GM19468 (cell line): ENCODE measurements at regions not wholly inside any gene's neighbourhood (a gene's known extent, or its start where the extent isn't known, plus 50 kb on each side); places are given as distances from the start of the nearest gene placed in this dataset.

Experiments
- ATAC-seq: cut with Tn5 transposase; IDR thresholded peaks from one replicate; pipeline ENCODE4 v1.9.1; 2021; ENCODE audit warnings: mild to moderate bottlenecking, moderate library complexity, moderate number of reproducible peaks; ENCODE audit not compliant: unreplicated experiment; ENCODE audit errors: extremely low read depth

DNA sequence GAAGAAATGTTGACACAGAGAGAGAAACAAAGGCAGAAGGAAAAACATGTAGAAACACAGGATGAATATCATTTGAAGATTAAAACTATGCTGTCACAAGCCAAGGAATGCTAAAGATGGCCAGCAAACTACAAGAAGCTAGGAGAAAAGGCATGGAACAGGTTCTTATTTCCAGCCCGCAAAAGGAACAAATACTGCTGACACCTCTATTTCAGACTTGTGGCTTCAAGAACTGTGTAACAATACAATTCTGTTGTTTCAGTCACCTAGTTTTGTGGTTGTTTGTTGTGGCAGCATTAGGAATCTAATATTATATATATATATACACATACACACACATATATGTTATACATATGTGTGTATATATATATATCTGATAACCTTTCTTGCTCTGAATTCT, 1543.9 kb downstream of the KCNT2 start:
- no peak for ATAC-seq

DNA sequence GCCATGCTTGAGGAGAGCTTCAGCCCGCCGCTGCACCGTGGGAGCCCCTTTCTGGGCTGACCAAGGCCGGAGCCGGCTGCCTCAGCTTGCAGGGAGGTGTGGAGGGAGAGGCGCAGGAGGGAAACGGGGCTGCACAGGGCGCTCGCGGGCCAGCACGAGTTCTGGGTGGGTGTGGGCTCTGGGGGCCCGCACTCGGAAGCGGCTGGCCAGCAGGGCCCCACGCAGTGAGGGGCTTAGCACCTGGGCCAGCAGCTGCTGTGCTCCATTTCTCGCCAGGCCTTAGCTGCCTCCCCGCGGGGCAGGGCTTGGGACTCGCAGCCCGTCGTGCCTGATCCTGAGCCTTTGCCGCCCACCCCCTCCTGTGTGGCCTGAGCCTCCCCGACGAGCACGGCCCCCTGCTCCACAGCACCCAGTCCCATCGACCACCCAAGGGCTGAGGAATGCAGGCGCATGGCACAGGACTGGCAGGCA, 1554.0 kb downstream of the KCNT2 start:
- ATAC-seq, result no peak

DNA sequence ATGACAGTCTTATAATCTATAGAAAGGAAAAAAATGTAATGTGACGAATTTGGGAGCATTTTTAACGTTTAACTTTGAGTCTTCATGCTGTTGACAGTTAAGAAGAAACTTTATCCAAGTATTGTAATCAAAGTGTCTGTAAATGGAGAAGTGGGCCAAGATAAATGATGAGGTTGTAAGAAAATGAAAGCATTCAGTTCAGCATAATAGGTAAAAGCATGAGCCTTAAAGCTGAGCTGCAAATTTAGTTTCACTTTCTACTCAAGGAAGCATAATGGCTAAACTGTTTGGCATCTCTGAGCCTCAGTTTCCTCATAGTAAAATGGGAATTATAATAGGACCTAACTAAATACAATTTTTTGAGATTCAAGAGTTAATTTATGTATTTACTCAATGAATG, 1554.8 kb downstream of the KCNT2 start:
- ATAC-seq, result no peak

DNA sequence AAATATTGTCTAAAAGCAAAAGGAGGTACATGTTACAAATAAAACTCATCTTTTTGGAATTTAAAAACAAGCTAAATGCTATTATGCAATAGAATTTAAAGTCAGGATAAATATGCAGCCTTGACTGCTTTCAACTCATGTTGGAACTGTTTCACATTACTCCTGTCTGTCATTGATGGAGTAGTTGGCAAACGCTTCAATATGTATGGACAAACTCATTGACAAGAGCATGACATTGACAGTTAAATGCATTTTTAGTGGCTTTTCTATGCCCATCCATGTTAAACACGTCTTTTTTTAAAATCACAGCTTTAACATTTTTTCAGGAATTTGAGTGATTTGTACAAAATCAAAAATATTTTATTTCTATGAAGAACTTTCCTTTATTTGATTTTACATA, 1560.5 kb downstream of the KCNT2 start:
- no peak for ATAC-seq

DNA sequence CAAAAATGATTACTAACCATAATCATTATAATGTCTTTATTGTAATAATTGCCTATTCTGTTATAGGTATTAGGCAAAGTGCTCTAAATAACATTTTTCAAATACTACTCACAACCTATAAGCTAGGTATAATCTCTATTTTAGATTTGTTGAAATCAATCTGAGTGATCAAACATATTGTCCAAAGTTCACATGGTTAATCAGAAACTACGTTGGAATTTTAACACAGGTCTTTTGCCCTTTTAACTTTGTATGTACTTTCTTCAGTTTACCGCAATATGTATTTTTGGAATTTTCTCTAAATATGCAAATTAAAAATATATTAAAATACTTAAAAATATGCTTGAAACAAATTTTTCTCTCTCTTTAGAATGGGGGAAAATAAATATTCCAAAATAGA, 1563.2 kb downstream of the KCNT2 start:
- ATAC-seq, result no peak

DNA sequence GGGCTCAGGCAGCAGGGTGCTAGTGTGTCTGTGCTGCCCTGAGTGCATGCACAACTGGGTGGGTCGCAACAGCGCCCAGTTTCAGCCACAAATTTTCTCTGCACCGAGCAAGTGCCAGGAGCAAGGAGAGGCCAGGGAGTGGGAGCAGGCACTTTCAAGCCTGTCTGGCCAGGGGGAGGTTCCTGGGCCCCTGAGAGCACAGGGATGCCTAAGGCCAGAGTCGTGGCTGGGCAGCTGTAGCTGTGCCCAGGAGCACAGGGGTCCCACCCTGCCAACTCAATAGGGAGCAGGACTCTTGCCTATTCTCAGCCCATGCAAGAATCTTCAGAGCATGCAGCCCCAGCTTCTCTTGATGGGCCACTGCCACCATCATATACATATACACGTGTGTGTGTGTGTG, 1577.4 kb downstream of the KCNT2 start:
- ATAC-seq, result no peak

DNA sequence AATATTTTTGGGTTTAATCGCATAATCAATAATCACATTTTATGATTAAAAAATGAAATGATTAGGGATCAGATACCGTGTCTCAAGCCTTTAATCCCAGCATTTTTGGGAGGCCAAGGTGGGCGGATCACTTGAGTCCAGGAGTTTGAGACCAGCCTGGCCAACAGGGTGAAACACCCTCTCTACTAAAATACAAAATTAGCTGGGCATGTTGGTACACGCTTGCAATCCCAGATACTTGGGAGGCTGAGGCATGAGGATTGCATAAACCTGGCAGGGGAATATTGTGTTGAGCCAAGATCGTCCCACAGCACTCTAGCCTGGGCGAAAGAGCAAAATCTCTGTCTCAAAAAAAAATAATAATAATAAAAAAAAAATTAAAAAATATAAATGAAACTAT, 1581.4 kb downstream of the KCNT2 start:
- ATAC-seq, result no peak

DNA sequence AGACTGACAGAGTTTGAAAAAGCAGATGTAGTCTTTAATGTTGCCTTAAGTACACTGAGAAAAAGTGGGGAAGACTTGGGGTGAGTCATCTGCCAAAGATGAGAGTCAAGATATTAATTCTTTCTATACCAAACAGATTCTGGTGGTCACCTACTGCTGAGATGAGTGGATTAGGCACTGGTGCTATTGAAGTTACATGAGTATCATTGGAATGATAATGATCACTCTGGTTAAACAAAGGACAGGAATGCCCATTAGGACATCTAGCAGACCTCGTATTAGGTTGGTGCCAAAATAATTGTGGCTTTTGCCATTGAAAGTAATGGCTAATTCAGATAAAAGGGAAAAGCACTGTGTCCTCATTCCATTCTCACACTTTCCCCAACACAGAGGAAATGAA, 1588.9 kb downstream of the KCNT2 start:
- no peak for ATAC-seq

DNA sequence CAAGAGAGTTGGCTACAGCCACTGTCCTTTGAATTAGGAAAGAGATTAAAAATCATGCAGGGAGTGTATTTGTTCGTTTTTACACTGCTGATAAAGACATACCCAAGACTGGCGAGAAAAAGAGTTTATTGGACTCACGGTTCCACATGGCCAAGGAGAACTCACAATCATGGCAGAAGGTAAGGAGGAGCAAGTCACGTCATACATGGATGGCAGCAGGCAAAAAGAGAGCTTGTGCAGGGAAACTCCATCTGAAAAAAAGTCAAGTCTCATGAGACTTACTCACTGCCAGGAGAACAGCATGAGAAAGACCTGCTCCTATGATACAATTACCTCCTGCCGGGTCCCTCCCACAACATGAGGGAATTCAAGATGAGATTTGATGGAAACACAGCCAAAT, 1595.2 kb downstream of the KCNT2 start:
- no peak for ATAC-seq

DNA sequence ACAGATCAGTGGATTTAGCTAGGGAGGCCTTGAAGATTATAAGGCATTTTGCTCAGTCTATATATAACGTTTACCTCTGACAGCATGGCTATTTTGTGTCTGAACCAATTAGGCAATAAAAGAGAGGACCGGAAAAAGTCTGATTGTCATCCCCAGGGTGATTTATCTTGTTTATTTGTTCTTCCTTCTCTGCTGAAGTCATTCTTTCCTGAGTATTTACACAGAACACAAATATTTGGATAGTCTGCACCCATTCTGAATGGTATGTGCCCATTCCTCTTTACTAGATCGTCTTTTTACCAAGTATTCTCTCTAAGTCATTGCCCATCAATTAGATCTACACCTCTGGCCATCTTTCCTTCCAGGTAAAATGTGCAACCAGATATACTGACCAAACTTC, 1602.9 kb downstream of the KCNT2 start:
- no peak for ATAC-seq

DNA sequence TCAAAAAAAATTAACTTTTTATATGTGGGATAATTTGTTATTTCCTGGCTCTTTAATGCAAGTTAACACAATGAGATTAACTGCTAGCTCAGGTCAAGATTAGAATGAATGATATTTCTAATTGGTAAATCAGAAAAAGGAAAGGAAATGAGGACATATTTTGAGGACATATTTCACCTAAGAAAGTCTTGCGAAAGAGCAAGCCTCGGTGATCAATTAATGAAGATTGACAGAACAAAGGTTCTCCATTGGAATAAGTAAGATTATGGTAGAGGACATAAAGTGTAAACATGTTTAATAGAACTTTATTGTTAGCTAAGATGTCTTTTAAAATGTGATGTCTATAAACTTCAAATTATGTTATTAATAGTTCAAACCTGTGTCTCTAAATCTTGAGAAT, 1617.8 kb downstream of the KCNT2 start:
- no peak for ATAC-seq

DNA sequence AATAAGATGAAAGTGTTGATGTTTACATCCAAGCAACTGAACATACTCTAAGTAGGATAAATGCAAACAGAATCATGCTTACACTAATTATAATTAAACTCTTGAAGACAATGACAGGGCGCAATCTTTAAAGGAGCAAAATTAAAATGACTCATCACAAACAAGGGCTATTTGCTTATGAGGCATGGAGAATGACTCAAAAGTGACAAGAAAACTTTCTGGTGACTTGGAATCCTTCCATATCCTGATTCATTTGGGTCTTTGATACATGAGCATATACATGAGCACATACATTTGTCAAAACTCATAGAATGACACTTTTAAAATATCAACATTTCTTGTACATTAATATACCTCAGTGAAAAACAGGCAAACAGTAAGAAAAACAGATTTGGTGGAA, 1632.3 kb downstream of the KCNT2 start:
- ATAC-seq, result no peak

DNA sequence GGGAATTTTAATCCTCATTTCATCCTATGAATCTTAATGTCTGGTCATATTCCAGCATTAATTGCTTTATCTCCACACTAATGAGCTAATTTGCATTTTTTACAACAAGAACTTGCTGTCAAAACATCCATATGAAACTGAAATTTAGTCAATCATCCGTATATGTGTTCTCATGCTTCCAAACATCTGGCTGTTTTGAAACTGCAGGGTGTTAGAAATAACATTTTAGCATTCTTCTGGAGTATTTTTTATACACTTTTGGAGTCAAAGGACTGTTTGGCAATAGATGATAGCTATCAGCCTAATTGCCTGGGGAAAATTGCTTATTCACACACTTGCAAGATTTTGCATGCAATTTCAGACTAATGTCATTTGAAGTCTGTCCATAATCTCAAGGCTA, 1639.3 kb downstream of the KCNT2 start:
- no peak for ATAC-seq

DNA sequence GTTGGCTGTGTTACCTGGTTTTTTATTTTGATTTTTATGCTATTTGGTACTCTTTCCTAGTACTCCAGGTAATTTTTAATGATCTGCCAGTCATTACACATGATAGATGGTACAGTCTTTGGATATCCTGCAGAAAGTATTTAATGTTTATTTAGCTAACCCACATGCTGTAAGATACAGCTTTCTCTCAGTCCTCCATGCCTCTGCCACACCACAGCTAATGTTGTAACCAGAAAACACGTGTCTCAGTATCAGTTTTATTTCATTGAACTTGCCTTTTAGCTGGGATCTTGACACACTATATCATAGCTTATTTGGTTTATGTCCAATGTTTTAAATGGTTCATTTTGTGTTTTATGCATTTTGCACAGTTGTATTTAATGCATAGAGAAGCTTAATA, 1648.4 kb downstream of the KCNT2 start:
- ATAC-seq, result no peak

DNA sequence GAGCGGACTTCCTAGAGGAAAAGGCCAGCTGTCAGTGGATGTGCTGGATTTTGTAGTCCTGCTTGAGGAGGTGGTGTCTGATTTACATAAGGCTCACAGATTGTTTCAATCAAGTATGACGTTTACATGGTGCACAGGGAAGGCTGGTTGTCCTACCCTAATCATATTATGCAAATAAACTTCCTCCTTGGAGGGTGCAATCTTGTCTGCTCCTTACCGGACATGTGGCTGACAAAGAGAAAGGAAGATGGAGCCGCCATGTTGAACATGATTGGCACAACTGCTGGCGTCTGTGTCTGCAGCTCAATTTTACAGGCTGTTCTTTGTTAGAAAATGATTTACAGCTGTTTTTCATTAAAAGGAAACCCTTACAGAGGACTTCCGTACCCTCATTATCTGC, 1656.1 kb downstream of the KCNT2 start:
- ATAC-seq, result no peak

DNA sequence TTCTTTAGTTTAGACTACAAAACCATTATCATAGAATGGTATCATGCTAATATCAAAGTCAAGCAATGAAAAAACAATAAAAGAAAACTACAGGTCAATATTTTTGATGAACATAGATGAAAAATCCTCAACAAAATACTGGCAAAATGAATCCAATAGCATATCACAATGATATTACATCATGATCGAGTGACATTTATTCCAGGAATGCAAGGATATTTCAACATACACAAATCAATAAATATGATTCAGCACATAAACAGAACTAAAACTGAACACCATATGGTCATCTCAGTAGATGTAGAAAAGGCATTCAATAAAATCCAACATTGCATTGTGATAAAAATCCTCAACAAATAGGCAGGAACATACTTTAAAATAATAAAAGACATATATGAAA, 1657.7 kb downstream of the KCNT2 start:
- no peak for ATAC-seq

DNA sequence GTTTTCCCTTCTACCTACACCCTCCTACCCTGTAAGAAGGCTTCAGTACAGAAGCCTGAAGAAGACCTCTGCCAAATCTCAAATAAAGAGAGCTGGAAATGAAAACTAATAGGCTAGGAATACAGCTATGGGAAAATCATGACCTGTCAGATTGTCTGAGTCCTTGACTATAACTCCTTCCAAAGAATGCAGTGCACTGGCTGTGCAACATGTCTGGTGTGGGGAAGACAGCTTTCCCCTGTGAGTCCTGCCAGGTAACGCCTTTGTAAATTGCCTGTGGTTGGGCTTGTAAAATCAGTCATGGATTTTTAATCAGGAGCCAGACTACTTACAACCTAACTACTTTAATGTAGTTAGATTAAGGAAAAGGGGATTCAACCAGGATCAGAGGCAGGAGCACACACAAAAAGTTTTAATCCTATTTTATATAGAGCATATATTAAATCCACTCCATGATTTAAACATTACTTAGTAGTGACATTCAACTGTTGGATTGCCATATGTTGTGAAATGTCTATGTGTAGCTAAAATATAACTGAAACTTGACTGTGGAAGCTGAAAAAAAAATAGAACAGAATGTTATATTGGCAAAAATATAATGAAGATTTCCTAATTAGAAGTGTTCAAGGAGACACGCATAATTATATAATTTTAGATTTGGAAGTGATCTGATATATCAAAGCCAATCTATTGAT, 1667.8 kb downstream of the KCNT2 start:
- ATAC-seq, result no peak

DNA sequence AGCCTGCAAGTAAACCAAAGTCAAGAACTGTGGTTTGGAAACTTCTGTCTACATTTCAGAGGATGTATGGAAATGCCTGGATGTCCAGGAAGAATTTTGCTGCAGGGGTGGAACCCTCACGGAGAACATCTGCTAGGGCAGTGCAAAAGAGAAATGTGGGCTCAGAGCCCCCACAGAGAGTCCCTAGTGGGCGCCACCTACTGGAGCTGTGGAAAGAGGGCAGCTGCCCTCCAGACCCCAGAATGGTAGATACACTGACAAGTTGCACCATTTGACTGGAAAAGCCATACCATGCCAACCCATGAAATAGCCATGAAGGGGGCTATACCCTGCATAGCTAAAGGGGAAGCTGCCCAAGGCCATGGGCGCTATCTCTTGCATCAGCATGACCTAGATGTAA, 1672.4 kb downstream of the KCNT2 start:
- ATAC-seq, result no peak

DNA sequence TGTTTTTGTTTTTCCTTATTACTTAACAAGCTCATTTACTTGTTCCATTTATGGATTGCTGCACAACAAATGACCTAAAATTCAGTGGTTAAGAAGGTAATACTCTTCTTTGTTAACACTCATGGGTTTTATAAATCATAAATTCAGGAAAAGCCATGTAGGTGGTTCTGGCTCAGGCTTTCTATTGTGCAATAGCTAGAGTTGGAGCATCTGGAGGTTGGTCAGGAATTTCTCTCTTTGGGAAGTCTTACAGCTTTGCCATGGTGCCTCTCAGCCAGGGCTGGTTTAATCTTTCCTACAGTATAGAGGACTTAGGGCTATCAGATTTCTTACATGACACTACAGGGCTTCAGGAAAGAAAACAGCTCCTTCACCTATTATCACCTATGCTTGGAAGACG, 1677.1 kb downstream of the KCNT2 start:
- no peak for ATAC-seq

DNA sequence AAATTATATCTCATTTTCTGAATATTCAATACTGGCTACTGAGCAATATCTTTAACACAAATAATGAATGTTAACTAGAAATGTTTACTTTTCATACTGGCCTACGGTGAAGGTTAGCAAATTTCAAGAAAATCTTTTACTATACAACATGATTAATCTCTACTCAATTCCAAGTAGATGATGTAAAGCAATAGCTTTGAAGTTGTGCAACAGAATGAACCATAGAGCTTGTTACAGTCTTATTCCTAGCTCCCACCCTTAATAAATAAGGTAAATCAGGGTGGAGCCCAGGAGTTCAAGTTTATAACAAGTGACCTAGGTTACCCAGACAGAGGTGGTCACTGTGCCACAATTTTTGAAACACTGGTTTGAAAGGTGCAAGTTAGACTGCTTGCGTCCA, 1678.1 kb downstream of the KCNT2 start:
- ATAC-seq, result no peak

DNA sequence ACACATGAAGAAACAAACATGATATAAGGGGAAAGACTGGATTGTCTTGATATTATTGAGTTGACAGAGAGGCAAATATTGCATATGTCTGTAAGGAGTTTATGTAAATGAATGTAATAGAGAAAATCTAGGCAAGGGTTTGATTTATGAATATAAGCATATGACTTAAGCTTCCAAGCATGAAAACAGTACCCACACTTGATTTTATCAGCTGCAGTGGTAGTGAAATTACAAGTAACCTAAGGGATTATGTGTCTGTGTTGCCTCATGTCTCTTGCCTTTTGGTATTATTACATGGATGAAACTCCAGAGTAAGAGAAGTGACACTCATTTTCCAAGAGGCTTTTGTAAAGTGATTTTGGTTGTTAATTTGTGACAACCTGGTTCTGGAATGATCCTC, 1678.9 kb downstream of the KCNT2 start:
- no peak for ATAC-seq

DNA sequence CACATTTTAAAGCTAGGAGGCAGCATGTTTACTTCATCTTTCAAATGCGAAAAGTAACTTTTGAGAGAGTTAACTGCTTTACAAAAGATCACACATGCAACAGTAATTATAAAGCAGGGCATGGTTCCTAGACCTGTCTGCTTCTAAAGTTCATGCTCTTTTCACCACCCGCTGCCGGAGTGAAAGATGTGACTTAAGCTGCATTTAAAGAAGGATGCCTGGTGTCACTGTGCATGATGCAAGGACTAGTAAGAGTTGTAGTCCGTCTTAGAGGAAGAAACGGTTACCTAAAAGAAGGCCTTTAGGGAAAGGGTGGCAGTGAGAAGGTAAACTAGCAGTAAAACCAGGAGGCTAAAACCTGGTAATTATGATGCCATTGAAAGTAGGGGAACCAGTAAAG, 1689.1 kb downstream of the KCNT2 start:
- no peak for ATAC-seq

DNA sequence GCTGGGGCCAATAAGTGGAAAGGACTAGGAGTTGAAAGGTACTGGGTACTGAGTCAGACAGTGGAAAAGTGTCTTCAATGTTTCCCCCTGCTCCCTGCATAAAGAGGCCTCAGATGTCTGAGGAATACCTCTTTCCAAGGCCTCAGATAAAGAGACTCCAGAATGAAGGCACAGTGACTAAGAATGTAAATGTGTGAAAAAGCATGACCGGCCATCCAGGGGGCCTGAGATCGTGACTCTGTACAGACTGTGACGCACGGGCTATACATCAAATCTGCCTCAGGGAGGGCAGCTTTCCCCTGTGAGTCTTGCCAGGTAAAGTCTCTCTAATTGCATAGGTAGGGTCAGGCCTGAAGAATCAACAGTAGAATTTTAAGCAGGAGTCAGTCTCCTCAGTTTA, 1690.5 kb downstream of the KCNT2 start:
- no peak for ATAC-seq
